ENCODE measurements at regions not wholly inside any gene's neighbourhood (a gene's known extent, or its start where the extent isn't known, plus 50 kb on each side); places are given as distances from the start of the nearest gene placed in this dataset.

DNA sequence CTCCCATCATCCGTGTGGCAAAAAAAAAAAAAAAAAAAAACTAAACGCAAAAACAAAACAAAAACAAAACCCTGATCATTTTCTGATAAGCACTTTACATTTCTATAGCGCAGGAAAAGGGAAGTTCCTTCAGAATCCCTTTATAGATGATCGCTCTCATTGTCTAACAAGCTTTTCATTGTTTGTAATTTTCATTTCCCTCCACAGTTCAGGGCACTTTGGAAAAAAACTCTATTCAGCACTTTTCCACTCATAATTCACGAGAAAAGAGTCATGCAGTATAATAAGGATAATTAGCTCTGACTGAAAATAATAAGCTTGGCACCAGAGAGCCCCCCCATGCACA lies 89.4 kb upstream of the ATXN1 start:
- TF ChIP-seq, protein P1, sequence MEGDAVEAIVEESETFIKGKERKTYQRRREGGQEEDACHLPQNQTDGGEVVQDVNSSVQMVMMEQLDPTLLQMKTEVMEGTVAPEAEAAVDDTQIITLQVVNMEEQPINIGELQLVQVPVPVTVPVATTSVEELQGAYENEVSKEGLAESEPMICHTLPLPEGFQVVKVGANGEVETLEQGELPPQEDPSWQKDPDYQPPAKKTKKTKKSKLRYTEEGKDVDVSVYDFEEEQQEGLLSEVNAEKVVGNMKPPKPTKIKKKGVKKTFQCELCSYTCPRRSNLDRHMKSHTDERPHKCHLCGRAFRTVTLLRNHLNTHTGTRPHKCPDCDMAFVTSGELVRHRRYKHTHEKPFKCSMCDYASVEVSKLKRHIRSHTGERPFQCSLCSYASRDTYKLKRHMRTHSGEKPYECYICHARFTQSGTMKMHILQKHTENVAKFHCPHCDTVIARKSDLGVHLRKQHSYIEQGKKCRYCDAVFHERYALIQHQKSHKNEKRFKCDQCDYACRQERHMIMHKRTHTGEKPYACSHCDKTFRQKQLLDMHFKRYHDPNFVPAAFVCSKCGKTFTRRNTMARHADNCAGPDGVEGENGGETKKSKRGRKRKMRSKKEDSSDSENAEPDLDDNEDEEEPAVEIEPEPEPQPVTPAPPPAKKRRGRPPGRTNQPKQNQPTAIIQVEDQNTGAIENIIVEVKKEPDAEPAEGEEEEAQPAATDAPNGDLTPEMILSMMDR (IDR thresholded peaks at IDR 0.05): no peak
- TF ChIP-seq POLR2A (IDR thresholded peaks at IDR 0.05): no peak
